Activated gamma-delta T cell (primary cell): ENCODE measurements at regions not wholly inside any gene's neighbourhood (a gene's known extent, or its start where the extent isn't known, plus 50 kb on each side); places are given as distances from the start of the nearest gene placed in this dataset.
"Not testable (repeated sequence)": the region's sequence is repeated elsewhere in the genome, so short reads cannot be mapped to it uniquely, and the experiment has no call there.

Experiments used
- DNase-seq: peaks from one replicate; lab custom pipeline; 2025; lab: John Stamatoyannopoulos, UW

DNA sequence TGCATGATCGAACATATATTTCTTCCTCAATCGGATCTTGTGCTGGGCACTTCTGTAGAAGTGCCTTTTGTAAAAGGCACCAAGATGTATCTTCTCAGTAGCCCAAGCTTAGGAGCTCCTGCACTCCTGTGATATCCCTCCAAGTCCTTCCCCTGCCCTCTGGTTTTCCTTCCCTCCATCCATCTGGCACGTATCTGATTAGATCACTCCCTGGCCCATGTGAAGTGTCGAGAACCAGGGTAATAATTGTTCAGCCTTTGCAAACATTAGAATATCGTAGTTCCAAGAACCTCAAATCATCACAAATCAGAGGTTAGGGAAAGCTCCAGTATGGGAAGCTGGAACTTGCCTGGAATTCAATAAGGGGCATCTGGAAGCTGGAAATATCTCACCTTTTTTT, 221.1 kb upstream of the AUTS2 start:
- DNase-seq: no peak

DNA sequence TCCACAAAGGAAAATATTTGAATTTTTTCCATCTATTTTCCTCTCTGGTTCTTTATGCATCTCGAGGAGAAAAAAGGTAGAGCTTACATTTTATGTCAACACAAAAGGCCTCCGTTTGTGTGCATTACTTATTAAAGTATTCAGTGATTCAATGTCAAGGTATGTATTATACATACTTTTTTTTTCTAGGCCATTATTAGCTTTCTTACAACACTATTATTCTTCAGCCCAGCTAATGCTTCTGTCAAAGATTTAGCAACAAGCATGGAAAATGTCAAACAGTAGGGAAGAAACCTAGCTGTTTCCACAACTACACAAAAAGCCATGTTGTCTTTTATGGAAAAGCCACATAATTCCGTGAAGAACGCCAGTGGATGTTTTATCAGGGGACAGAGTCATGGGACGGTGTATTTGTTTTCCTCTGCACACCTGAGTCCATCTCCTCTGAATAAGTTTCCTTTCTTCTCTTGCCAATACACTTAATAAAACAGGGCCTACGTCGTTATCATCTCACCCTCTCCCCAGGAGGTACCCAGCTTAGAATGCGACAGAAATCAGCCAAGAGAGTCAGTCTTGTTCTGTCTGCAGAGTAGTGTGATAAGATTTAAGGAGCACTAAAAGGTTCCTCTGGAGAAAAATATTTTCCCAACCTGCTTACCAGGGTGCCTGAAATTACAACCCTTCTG, 209.7 kb upstream of the AUTS2 start:
- DNase-seq: no peak

DNA sequence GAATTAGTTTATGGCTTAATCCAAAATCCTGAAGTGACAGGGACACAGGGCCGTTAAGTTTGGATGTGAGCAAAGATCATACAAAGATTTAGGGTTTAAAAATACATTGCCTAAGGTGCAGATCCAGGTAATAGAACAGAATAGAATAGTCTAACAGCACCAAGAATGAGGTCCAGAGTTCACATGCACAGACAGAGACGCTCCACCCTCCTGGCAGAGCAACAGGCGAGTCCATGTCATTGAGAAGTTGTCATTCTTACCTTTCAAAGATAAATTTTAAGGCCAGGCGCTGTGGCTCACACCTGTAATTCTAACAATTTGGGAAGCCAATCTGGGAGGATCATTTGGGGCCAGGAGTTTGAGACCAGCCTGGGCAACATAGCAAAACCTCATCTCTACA, 209.1 kb upstream of the AUTS2 start:
- DNase-seq: no peak

DNA sequence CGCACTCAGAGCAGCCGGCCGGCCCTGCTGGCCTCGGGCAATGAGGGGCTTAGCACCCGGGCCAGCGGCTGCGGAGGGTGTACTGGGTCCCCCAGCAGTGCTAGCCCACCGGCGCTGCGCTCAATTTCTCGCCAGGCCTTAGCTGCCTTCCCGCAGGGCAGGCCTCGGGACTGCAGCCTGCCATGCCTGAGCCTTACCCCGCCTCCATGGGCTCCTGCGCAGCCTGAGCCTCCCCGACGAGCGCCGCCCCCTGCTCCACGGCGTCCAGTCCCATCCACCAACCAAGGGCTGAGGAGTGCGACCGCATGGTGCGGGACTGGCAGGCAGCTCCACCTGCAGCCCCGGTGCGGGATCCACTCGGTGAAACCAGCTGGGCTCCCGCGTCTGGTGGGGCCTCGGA, 204.4 kb upstream of the AUTS2 start:
- not testable (repeated sequence) for DNase-seq

DNA sequence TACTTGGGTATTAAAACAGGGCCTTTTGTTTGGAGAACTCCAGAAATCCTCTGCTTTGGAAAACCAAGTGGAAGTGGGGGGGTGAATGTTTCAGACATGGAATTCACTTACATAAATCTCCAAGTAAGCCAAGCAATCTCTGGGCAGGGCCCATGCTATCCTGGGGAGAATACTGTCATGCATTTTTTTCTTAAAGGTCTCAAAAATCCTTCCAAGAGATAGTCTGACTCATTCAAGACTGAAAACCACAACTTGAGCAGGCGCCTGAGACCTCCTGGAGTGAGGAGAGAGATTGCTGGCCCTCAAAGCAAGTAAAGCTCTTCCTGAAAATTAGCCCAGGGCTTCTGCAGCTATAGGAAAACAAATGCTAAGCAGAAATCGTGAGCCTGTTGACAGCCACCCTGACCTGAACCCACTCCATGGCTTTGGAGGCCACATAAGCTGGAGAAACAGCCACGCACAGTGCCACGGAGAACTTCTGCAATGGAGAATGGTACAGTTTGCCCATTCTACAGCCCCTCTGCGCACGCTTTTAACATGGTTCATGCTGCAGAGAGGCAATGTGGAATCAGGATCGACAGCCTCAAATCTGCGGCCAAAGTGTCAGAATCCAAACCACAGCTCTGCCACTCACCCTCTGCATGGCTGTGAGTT, 203.1 kb upstream of the AUTS2 start:
- DNase-seq: no peak

DNA sequence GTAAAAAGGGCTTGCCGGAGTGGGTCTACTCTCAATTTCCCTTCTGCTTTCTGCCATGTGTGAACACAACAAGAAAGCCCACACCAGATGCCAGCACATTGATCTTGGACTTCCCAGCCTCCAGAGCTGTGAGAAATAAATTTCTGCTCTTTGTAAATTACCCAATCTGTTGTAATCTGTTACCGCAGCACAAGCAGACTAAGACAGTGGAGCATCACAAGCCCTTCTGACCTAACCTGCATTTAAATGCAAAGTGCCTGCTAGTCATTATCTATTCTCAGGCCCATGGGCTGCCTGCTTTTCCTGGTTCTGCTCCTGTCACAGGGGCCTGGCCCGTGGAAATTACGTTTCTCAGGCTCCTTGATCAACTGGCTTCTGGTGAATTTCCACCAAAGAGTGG, 199.3 kb upstream of the AUTS2 start:
- DNase-seq: no peak

DNA sequence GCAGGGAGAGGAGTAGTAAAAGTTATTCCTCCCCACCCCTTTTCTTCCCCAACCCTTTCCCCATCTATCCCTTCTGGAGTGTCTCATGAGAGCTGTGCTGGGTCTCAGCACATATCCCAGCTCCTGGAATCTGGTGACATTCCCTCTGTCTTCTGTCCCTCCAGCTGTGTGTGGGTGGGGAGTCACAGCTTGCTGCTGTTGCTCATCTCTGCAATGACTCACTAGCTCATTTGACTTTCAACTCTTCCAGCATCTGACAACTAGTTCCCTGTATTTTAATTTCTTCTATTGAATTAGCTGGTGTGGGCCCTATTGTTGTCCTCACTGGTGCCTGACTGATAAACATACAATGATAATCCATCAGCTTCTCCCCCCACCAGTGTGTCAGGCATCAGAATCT, 198.9 kb upstream of the AUTS2 start:
- no peak for DNase-seq

DNA sequence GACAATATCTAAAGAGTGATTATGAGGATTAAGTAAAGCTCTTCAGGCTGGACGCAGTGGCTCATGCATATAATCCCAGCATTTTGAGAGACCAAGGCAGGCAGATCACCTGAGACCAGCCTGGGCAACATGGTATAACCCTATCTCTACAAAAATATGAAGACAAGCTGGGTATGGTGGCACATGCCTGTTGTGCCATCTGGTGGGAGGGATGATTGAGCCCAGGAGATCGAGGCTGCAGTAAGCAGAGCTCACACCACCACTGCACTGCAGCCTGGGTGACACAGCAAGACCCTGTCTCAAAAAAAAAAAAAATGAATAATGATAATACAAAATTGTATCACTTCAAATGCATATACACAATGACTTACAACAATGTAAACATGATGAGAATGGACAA, 195.6 kb upstream of the AUTS2 start:
- no peak for DNase-seq

DNA sequence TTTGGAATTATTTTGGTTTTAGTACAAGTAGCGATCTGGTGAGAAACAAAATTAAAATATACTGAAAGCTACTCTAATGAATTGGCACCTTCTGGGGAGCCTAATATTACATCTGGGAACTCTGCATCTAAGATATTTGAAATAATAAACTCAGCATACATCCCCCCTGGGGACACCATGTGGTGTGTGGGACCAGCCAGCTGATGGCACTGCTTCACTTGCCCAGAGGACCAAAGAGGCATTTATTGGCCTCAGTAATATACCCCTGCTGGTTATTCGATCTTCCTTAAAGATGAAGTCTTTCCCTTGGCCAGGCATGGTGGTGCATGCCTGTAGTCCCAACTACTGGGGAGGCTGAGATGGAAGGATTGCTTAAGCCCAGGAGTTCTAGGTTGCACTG, 195.1 kb upstream of the AUTS2 start:
- DNase-seq: no peak

DNA sequence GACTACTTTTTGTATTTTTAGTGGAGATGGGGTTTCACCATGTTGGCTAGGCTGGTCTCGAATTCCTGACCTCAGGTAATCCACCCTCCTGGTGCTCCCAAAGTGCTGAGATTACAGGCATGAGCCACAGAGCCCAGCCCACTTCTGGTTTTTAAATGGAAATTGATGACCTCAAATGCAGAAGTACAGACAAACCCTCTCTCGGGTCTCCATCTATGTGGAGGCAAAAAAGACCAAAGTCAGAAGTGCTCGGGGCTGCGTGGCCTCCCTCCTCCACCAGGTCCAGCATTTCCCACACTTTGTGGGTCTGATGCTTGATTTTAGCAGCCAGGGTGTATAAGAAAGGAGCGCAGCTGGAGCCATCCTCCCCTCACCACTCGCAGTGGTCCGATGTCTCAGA, 187.3 kb upstream of the AUTS2 start:
- DNase-seq: no peak

DNA sequence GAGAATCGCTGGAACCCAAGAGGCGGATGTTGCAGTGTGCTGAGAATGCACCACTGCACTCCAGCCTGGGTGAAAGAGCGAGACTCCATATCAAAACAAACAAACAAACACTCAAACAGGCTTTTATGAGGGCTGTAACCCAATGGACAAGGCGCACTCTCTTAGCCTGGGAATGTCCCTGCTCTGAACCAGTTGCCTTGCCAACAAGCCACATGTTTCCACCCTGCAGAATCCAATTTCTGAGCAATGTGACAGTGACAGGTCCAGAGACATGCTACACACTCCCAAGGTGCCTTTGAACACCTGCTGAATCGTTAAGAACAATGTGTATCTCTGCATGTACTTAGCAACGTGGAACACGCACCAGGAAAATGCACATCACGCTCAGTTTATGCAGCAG, 186.8 kb upstream of the AUTS2 start:
- DNase-seq: no peak

DNA sequence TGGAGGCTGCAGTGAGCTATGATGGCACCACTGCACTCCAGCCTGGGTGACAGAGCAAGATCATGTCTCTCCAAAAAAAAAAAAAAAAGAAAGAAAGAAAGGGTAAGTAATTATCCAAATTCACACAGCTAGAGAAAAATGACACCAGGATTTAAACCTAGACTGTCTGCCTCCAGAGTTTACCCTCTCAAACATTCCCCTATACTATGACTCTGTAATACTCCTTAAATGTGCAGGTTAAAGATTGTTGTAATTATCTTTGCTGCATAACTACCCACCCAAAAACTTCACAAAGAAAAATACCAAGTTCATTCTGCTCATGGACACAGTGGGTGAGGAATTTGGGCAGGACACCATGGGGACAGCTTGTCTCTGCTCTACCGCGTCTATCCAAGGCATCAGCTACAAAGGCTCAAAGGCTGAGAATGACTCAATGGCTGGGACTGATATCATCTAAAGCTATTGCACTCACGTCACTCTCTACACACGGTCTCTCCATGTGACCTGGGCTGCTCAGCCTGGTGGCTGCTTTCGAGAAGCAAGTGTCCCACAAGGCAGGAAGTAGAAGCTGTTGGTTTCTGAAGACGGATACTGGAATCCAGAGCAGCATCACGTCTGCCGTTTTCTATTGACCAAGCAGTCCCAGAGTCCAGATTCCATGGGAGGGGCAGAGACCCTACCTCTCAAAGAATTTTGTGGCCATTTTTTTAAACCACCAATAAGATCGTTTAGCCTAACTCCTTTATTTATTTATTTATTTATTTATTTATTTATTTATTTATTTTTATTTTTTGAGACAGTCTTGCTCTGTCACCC, 185.7 kb upstream of the AUTS2 start:
- DNase-seq: no peak

DNA sequence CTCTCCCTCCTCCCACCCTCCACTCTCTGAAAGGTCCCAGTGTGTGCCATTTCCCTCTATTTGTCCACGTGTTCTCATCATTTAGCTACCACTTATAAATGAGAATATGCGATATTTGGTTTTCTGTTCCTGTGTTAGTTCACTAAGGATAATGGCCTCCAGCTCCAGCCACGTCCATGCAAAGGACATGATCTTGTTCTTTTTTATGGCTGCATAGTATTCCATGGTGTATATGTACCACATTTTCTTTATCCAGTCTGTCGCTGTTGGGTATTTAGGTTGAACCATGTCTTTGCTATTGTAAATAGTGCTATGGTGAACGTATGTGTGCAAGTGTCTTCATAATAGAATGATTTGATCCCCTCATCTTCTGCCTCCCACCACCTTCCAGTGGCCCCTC, 183.7 kb upstream of the AUTS2 start:
- no peak for DNase-seq

DNA sequence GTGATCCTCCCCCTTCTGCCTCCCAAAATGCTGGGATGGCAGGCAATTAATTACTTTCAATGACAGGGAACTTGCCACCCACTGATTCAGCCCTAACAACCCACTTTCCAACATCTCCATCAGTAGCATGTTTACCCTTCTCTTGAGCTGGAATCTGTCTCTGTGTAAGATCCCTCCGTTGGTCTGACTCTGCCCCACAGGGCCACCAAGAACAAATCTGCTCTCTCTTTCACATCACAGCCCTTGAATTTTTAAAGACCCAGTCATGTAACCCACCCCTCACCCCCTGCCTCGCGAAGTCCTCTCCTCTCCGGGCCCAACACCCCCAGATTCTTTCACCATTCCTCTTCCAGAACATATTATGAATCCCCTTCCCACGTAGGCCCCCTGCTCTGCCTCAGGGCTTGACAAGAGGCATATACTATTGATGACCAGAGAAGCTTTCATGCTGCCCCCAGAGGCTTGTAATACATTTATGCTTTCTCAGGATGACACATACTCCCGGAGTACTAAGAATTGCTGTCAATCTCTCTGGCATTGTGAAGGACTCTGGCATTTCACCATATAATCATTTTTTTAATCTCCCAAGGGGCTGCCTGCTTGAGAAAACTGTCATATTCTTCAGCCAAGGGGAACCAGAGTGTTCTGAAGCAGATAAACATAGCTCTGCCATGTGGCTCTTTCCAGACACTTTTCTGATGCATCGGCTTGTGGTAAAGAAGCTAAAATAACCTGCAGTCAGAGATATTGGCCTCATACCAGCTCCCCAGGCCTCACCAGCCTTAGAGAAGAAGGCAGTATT, 179.2 kb upstream of the AUTS2 start:
- no peak for DNase-seq

DNA sequence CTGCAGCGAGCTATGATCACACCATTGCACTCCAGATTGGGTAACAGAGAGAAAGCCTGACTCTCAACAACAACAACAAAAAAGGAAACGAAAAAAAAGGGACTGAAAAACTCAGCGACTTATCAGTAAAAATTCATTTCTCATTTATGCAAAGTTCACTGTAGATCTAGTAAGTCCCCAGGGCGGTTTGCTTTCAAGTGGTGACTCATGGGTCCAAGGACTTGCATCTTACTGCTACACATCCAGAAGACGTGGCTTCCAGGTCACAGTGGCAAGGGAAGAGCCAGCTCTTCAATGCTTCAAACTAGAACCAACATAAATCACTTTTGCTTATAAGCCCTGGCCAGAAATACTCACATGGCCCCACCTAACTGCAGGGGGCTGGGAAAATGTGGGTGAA, 178.3 kb upstream of the AUTS2 start:
- DNase-seq: no peak

DNA sequence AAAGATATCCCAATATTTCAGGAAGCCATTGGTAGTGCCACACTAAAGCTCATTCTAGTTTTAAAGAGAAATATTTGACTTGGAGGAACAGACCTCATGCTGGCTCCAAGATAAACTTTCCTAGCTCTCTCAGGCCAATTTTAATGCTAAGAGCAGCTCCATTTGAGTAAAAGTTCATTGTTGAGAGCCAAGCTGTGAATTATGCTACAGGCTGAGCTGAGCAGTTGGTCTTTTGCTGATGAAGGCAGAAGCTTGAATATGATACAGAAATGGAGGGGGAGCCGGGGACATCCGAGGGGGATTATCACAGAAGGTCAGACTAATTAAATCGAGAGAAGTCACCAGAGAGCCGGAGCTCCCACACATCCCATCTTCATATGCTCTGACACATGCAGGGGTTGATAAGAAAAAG, 175.7 kb upstream of the AUTS2 start:
- DNase-seq: no peak

DNA sequence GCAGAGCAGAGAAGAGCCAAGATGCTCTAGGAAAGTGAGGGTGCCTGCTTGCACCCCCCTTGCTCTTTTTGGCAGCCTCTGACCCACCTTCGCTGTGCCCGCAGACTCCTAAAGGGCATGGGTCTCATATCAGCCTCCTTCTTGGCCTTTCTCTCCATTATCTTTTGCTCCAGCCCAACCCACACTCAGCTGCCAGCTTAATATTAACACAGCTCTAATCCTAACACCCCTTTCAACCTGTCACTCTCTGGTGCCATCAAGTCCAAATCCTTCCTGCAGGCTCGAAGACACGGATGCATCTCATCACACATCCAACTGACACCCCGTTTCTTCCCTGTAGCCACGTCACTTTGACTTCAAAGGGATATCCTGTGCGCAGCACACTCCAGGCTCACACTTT, 171.6 kb upstream of the AUTS2 start:
- DNase-seq: no peak

DNA sequence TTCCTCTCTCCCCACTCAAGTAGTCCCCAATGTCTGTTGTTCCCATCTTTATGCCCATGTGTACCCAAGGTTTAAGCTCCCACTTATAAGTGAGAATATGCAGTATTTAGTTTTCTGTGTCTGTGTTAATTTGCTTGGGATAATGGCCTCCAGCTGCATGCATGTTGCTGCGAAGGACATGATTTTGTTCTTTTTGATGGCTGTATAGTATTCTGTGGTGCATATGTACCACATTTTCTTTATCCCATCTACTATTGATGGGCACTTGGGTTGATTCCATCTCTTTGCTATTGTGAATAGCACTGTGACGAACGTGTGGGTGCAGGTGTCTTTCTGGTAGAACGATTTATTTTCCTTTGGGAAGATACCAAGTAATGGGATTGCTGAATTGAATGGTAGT, 170.2 kb upstream of the AUTS2 start:
- DNase-seq: no peak

DNA sequence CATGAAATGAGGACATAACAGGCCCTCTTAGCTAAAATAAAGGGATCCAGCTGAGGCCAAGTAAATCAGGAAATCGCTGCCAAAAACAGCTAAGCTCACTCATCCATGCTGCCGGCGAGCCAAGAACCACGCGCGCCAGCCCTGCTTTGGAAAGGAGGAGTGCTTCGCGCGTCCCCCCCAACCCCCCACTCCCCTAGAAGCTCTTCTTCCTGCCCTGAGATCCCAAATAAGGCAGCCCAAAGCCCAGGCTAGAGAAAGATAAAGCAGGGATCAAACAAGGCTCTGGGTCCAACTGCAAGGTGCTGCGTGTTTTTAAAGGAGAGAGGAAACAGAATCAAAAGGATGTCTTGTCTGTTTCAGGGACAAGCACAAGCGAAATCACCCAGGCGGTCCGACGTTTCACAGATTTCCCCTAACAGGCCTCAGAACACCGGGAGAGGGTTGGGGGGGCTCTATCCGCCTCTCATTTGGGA, 168.3 kb upstream of the AUTS2 start:
- DNase-seq: no peak

DNA sequence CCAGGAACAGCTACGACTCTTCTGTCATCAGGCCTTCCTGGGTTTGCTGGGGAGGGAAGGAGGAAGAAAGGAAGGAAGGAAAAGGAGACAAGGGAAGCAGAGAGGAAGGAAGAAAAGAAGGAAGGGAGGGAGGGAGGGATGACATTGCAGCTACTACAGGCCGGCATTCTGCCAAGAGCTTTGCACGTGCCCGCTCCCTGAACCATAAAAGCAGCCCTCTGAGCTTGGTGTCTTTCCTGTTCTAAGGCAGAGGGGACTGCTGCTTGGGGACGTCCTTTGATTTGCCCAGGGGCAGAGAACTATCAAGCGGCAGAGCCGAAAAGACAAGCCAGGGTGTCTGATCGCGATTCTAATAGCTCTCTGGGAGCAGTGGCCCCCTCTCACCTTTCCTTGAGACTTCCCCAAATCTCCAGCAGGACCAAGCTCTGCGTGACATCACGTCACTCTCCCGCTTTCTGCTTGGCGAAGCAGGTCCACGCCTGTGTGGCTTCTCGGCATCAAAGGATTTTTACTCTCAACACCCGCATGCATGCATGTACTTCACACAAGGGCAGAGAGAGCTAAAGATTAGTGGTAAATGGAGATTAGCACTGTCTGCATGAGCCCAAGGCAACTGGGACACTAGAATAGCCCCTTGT, 167.8 kb upstream of the AUTS2 start:
- DNase-seq: no peak

DNA sequence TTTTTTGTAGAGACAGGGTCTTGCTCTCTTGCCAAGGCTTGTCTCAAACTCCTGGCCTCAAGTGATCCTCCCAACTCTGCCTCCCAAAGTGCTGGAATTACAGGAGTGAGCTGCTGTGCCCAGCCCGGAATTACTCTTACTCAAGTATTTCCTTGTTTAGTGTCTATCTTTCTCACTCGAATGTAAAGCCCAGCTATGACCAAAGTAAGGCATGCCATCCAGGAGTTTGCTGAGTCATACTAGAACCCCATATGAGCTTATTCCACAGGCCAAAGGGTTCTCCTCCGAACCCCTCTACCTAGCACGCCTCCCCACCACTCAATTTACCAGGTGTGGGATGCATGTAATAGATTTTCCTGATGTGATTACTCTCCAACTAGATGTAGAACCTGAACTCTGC, 166.6 kb upstream of the AUTS2 start:
- no peak for DNase-seq

DNA sequence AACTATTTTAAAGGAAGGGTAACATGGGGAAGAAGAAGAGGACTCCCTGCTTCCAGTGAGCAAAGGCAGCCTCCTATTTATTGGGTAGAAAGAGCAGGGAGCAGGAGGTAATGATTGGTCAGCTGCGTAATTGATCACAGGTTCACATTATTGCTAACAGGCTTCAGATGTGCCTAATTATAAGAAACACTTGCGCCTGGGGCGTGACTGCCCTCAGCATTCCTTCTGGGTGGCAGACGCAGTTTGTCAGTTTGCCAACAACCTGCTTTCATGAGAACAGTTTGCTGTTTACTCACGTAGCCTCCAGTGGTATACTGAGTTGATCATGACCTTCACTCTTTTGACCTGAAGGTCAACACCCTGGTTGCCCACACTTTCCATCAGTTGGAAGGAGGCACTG, 166.0 kb upstream of the AUTS2 start:
- DNase-seq: not testable (repeated sequence)
